Astrocyte (in vitro differentiated cells and primary cell): ENCODE measurements at regions not wholly inside any gene's neighbourhood (a gene's known extent, or its start where the extent isn't known, plus 50 kb on each side); places are given as distances from the start of the nearest gene placed in this dataset.

Experiments
- DNase-seq: peaks from one replicate; pipeline ENCODE4 v3.0.0-alpha.2; 2010; ENCODE audit warnings: low read depth
- FAIRE-seq: peaks from 2 replicates; lab custom pipeline; 2011; peaks lifted over from hg19 to GRCh38; lab: Jason Lieb, UNC
- H2AFZ ChIP-seq: 2 replicates; pipeline ENCODE4 v1.6.0; 2012; ENCODE audit warnings: low read depth, low read length, inconsistent platforms
- H3K27ac ChIP-seq: 2 replicates; pipeline ENCODE4 v1.5.1; 2011; ENCODE audit warnings: low read depth, low read length, inconsistent platforms
- H3K27me3 ChIP-seq: 2 replicates; pipeline ENCODE4 v1.6.0; 2011; ENCODE audit warnings: low read length, inconsistent platforms; ENCODE audit not compliant: insufficient read depth
- H3K36me3 ChIP-seq: 2 replicates; pipeline ENCODE4 v1.5.1; 2011; ENCODE audit warnings: low read length, inconsistent platforms; ENCODE audit not compliant: insufficient read depth
- H3K4me1 ChIP-seq: 2 replicates; pipeline ENCODE4 v1.5.1; 2011; ENCODE audit warnings: low read length, inconsistent platforms; ENCODE audit not compliant: insufficient read depth
- H3K4me2 ChIP-seq: 2 replicates; pipeline ENCODE4 v1.6.0; 2012; ENCODE audit warnings: low read length, inconsistent platforms
- H3K4me3 ChIP-seq: 2 replicates; pipeline ENCODE4 v1.5.1; 2011; ENCODE audit warnings: low read depth, mild to moderate bottlenecking, low read length, inconsistent platforms; ENCODE audit not compliant: insufficient read depth
- H3K79me2 ChIP-seq: 2 replicates; pipeline ENCODE4 v1.6.0; 2012; ENCODE audit warnings: mild to moderate bottlenecking, low read length, inconsistent platforms; ENCODE audit not compliant: insufficient read depth
- H3K9ac ChIP-seq: 2 replicates; pipeline ENCODE4 v1.6.0; 2012; ENCODE audit warnings: mild to moderate bottlenecking, low read length, inconsistent platforms
- H3K9me3 ChIP-seq: 2 replicates; pipeline ENCODE4 v1.5.1; 2012; ENCODE audit warnings: low read depth, mild to moderate bottlenecking, low read length, inconsistent platforms; ENCODE audit not compliant: insufficient read depth
- H4K20me1 ChIP-seq: 2 replicates; pipeline ENCODE4 v1.6.0; 2012; ENCODE audit warnings: low read length, inconsistent platforms; ENCODE audit not compliant: insufficient read depth
- H3K27ac Mint-ChIP-seq: one replicate; pipeline ENCODE4 v1.8.0; 2021; ENCODE audit warnings: mild to moderate bottlenecking, mixed read lengths; ENCODE audit not compliant: unreplicated experiment
- H3K27me3 Mint-ChIP-seq: one replicate; pipeline ENCODE4 v1.8.0; 2021; ENCODE audit warnings: low read depth, mixed read lengths; ENCODE audit not compliant: unreplicated experiment
- H3K36me3 Mint-ChIP-seq: one replicate; pipeline ENCODE4 v1.8.0; 2021; ENCODE audit warnings: low read depth, mixed read lengths; ENCODE audit not compliant: unreplicated experiment
- H3K4me1 Mint-ChIP-seq: one replicate; pipeline ENCODE4 v1.8.0; 2021; ENCODE audit warnings: low read depth, mixed read lengths; ENCODE audit not compliant: unreplicated experiment
- H3K4me3 Mint-ChIP-seq: one replicate; pipeline ENCODE4 v1.8.0; 2021; ENCODE audit warnings: mild to moderate bottlenecking, moderate library complexity, mixed read lengths; ENCODE audit not compliant: unreplicated experiment
- H3K9me3 Mint-ChIP-seq: one replicate; pipeline ENCODE4 v1.8.0; 2021; ENCODE audit warnings: mild to moderate bottlenecking, mixed read lengths; ENCODE audit not compliant: unreplicated experiment
- CTCF ChIP-seq: IDR thresholded peaks from 2 replicates; pipeline ENCODE4 v1.5.1; 2011; ENCODE audit warnings: low read depth, mild to moderate bottlenecking, inconsistent platforms, low read length, moderate library complexity; ENCODE audit not compliant: insufficient read depth
- EZH2 ChIP-seq: IDR thresholded peaks from 2 replicates; pipeline ENCODE4 v1.6.1; 2012; ENCODE audit warnings: mild to moderate bottlenecking, low read length, inconsistent platforms; ENCODE audit not compliant: insufficient read depth

GRCh38 chr12:115088995-115089841 lies 405.2 kb upstream of the TBX3 start:
- TF ChIP-seq CTCF: no peak
- TF ChIP-seq EZH2: no peak
- Histone ChIP-seq H3K4me3 (no peak overlapping the region), H3K9me3 (no peaks in the 10 kb centered on the region), H2AFZ (no peak overlapping the region), H3K27me3 (no peaks in the 10 kb centered on the region), H4K20me1 (no peaks in the 10 kb centered on the region), H3K4me2 (no peak overlapping the region), H3K79me2 (no peaks in the 10 kb centered on the region), H3K27ac (no peak overlapping the region), H3K9ac (no peak overlapping the region), H3K4me1 (no peaks in the 10 kb centered on the region), H3K36me3 (no peaks in the 10 kb centered on the region)
- Mint-ChIP-seq H3K36me3 (no peaks in the 10 kb centered on the region), H3K4me3 (no peak overlapping the region), H3K9me3 (no peaks in the 10 kb centered on the region), H3K27ac (no peak overlapping the region), H3K27me3 (peaks cover 24% of the 10 kb centered on the region), H3K4me1 (no peaks in the 10 kb centered on the region)
- no peak for FAIRE-seq
- DNase-seq: no peak

DNA sequence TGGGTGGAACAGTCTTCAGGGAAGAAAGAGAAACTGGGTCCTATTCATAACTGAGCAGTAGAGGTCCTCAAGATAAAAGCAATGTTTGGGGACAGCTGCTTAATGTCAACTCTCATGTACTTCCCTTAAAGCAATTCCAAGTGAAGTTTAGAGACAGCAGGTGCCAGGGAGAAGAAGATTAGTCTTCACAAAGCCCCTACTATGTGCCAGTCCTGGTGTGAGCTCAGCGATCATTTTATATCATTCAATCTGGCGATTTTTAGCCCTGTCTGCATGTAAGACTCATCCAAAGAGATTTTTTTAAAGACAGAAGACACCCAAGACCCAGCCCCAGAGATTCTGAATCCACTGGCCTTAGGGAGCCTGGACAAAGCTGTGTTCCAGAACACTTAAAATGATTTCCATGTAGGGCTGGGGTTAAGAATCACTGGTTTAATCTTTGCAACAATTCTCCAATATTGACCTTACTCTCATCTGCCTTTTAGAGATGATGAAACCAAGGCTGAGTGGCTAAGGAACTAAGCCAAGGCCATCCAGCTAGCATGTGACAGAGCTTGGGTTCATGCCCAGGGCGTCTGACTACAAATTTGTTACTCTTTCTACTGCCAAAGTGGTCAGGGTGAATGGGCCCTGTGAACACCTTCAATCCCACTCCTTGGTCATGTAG lies 404.5 kb upstream of the TBX3 start:
- Mint-ChIP-seq H3K4me3 (no peak overlapping the region), H3K4me1 (no peaks in the 10 kb centered on the region), H3K27ac (no peak overlapping the region), H3K9me3 (no peaks in the 10 kb centered on the region), H3K27me3 (peaks cover 29% of the 10 kb centered on the region), H3K36me3 (no peaks in the 10 kb centered on the region)
- H3K4me1 ChIP-seq: no peaks in the 10 kb centered on the region
- H3K27ac ChIP-seq: no peak overlapping the region
- H2AFZ ChIP-seq: no peak overlapping the region
- DNase-seq: no peak
- H4K20me1 ChIP-seq: no peaks in the 10 kb centered on the region
- FAIRE-seq: no peak
- TF ChIP-seq EZH2 (no peak), CTCF (no peak)
- H3K9ac ChIP-seq: no peak overlapping the region
- H3K79me2 ChIP-seq: no peaks in the 10 kb centered on the region
- no peaks in the 10 kb centered on the region for H3K36me3 ChIP-seq
- H3K27me3 ChIP-seq: no peaks in the 10 kb centered on the region
- H3K4me3 ChIP-seq: no peak overlapping the region
- H3K4me2 ChIP-seq: no peak overlapping the region
- H3K9me3 ChIP-seq: no peaks in the 10 kb centered on the region

DNA sequence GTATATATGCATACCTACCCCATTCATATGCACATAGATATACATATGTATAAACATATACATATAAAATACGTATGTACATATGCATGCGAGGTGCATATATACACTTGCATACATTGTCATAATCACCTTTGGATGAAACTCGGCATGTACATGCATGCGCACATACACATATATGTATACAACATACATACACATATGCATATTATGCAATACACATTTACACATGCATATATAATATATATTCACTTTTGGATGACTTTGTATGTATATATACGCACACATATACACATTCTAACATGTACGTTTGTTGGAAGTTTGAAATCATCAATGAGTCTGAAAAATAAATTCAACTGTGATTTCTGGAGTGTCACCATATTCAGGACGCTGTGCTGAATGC lies 401.6 kb upstream of the TBX3 start:
- H3K36me3 Mint-ChIP-seq: no peaks in the 10 kb centered on the region
- peaks cover 37% of the 10 kb centered on the region for H3K27me3 Mint-ChIP-seq
- H3K9me3 Mint-ChIP-seq: no peaks in the 10 kb centered on the region

More for the DNA sequence above, 401.6 kb upstream of the TBX3 start:
- H4K20me1 ChIP-seq: no peaks in the 10 kb centered on the region
- no peaks in the 10 kb centered on the region for H3K4me1 ChIP-seq
- H3K4me3 Mint-ChIP-seq: no peak overlapping the region
- no peak overlapping the region for H3K4me3 ChIP-seq
- no peaks in the 10 kb centered on the region for H3K9me3 ChIP-seq
- FAIRE-seq (no peak), DNase-seq (no peak)
- no peak overlapping the region for H3K27ac ChIP-seq
- H3K4me2 ChIP-seq: no peak overlapping the region
- no peak overlapping the region for H3K9ac ChIP-seq
- H3K27ac Mint-ChIP-seq: no peak overlapping the region
- H3K27me3 ChIP-seq: peaks cover 2% of the 10 kb centered on the region
- no peaks in the 10 kb centered on the region for H3K79me2 ChIP-seq
- no peak for TF ChIP-seq CTCF
- TF ChIP-seq EZH2: no peak
- H2AFZ ChIP-seq: no peak overlapping the region
- H3K36me3 ChIP-seq: no peaks in the 10 kb centered on the region
- no peaks in the 10 kb centered on the region for H3K4me1 Mint-ChIP-seq
